Uterus (tissue), 2 donors: ENCODE measurements at regions not wholly inside any gene's neighbourhood (a gene's known extent, or its start where the extent isn't known, plus 50 kb on each side); places are given as distances from the start of the nearest gene placed in this dataset.

ENCODE experiments used
- POLR2A ChIP-seq, 2 donors: fragments of 450-650 bp; IDR thresholded peaks; one replicate each; pipeline ENCODE4 v1.6.1; 2016; ENCODE audit warnings: antibody characterized with exemption in 2 of 2, mild to moderate bottlenecking in 1 of 2, moderate library complexity in 1 of 2
- TF ChIP-seq, protein P1 (sequence below), 4 experiments: fragments of 200-600 bp in 2 of 4; fragments of 450-650 bp in 2 of 4; sonication (generic) in 2 of 4; IDR thresholded peaks; one replicate each; pipeline ENCODE4 v1.5.1; 2016 to 2019; ENCODE audit warnings: antibody characterized with exemption in 4 of 4, mild to moderate bottlenecking in 2 of 4, moderate library complexity in 1 of 4

DNA sequence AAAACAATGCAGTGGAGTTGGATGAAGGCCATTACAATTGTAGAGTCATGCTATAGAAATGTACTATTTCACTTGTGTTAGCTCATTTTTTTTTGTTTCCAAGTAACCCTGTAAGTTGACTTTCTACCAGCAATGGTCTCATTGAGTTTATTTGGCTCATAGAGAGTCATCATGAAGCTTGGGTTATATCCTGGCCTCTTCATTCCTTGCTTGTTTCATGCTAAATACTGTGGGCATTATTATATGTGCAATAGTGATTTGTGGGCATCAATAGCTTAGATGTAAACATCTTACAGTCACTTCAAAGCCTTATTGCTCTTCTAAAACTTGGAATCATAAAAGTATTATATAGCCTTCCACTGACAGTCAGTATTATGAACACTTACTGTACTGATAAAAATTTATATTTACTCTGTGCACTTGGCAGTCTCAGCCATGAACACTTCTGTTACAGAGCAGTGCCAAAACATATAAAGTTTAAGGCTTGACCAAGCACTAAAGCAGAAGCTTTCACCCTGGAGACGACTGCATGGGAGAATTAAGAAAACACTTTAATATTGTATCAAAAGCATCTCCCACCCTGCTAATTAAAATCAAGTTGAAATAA lies 751.2 kb downstream of the SATB2 start:
- TF ChIP-seq, protein P1, sequence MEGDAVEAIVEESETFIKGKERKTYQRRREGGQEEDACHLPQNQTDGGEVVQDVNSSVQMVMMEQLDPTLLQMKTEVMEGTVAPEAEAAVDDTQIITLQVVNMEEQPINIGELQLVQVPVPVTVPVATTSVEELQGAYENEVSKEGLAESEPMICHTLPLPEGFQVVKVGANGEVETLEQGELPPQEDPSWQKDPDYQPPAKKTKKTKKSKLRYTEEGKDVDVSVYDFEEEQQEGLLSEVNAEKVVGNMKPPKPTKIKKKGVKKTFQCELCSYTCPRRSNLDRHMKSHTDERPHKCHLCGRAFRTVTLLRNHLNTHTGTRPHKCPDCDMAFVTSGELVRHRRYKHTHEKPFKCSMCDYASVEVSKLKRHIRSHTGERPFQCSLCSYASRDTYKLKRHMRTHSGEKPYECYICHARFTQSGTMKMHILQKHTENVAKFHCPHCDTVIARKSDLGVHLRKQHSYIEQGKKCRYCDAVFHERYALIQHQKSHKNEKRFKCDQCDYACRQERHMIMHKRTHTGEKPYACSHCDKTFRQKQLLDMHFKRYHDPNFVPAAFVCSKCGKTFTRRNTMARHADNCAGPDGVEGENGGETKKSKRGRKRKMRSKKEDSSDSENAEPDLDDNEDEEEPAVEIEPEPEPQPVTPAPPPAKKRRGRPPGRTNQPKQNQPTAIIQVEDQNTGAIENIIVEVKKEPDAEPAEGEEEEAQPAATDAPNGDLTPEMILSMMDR (IDR thresholded peaks at IDR 0.05), result no peak
- no peak for TF ChIP-seq POLR2A (IDR thresholded peaks at IDR 0.05)
